Ammon's horn (tissue), 1 donor: ENCODE measurements at regions not wholly inside any gene's neighbourhood (a gene's known extent, or its start where the extent isn't known, plus 50 kb on each side); places are given as distances from the start of the nearest gene placed in this dataset.

Source experiments
- DNase-seq: peaks from one replicate; pipeline ENCODE4 v3.0.0-alpha.2; 2016; ENCODE audit warnings: low spot score

DNA sequence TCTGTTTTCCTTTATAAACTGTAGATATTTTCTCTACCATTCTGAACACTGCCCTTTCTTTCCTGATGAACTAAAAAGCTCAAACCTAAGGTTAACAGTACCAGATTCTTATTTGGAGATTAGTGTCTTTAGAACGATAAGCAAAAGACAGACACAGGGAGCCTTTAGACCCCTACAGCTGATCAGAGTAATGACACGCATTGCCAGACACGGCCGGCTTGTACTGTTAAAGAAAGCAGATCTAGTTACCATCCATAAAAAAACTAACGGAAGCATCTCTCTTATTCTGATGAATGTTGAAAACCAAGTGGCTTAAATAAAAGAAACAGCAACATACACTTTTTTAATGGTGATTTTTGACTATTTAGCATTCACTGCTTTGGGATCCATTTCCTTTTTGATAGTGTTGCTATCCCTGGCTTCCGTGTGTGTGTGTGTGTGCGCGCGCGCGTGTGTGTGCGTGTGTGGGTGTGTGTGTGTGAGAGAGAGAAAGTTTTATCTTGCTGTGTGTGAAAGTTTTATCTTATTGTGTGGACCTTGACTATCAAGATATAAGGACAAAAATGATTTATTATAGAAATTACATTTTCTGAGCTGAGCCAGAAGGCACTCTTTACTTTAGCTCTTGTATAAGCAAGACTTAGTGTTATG lies 95.6 kb upstream of the SLC35B3 start:
- peak; percentile 9 for DNase-seq

DNA sequence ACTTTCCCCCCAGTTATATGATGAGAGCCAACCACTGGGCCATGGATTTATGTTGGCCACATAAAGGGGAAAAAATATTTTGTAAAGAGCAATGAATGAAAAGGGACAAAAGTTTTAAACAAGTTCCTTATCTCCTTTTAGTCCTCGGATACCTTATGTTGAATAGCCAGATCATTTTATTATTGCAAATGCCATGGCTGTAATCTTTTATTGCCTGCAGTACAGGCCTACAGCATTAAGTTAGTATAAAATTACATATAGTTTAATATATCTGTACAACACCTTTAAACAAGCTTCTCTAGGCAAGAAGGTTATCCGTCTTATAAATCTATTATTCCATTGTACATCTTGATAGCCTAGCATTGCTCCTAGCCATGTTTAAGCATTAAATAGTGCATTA lies 93.9 kb upstream of the SLC35B3 start:
- no peak for DNase-seq

DNA sequence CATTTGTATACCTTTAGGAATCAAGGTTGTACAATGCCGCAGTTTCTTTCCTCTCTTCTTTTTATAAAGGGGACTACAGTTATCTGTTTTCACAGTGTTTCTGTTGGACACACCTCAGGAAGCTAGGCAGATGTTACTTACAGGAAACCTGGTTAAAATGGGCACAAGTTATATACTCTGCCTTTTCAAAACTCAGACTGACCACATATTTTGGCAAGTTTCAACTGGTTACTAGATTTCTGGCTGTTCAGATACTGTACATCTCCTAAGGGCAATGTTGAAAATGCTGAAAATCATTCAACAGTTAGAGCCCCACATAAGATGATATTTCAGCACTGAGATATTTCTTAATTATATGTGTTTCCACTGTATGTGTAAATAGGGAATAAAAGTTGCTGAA lies 92.5 kb upstream of the SLC35B3 start:
- DNase-seq, result no peak

DNA sequence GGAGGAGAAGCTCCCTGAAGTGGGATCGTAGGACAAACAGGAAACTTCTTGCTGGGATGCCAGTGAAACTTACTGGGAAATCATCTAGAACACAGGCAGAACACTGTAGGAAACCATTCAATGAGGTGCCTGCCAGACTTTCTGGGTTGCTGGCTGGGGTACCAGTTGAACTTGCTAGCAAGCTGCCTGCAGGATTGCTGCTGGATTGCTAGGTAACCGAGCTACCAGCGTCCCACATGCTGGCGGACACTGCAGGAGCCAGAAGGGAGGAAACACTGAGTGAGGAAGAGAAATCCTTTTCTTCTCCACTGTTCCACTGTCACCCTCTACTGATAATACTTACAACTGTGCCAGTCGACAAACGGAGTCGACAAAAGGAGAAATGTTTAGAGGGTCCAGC lies 91.3 kb upstream of the SLC35B3 start:
- peak; percentile 56 for DNase-seq

DNA sequence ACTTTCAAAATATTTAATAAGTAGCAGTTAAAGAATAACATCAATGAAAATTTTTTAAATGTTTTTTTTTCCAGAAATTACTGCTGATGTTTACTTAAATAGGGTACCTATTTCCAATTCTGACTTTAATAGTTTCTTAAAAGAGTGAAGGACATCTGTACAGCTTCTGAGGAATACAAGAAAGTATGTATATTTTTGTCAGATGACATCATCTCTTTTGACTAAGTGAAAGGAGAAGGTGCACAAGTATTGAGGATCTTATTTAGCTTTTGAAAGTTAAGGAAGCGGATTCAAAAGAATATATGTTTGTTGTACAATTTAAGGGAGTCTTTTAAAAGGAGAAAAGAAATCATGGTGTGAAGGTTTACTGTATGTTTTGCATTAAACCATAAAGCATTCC lies 90.0 kb upstream of the SLC35B3 start:
- no peak for DNase-seq

DNA sequence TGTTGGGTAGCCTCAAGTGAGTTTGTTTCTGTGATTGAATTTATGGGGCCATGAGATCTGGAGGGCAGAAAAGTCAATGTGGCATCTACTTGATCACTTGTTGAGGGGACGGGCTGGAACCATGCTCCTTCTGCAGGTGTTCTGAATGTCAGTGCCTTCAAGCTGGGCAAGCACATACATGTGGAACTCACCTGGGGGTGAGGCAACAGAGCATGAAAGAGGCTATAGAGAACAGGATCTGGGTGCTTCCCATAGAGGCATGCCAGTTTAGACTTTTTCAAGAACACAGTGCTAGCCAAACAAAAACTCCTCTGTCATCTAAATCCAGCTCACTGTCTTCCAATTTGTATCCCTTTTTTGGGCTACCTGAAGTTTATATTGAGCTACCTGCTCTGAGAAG lies 77.8 kb upstream of the SLC35B3 start:
- DNase-seq, result no peak

DNA sequence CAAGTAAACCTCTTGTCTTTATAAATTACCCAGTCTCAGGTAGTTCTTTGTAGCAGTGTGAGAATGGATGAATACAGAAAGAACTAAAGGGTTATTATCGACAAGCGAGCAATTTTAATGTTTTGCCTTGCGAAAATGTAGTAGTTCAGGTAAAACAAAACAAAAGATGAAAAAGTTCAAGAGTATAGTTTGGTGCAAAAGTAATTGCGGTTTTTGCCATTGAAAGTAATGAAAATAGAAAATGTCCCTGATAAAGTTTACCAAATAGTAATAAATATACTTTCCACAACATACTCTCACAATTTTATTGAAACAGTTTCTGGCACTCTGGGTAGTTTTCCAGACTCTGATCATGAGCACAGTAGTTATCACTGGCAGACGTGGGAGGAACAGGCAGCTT lies 71.9 kb upstream of the SLC35B3 start:
- DNase-seq, result no peak

DNA sequence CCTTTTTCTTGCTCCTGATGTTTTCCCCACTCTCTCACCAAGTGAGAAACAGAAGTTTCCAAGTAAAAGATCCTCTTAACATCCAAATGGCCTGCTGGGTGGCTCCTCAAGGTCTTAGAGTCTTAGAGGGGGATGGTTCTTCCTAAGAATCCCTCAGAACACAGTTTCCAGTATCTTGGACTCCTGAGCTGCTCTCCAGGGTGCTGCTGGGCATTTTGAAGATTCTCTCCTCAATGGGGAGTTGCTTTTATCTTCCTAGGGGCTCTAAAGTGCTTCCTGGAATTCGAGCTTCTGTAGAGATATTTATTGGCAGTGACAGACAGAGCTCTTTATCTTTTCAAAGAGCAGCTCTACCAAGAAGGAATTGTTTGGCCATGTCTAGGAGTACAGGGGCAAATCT lies 70.8 kb upstream of the SLC35B3 start:
- DNase-seq, result no peak

DNA sequence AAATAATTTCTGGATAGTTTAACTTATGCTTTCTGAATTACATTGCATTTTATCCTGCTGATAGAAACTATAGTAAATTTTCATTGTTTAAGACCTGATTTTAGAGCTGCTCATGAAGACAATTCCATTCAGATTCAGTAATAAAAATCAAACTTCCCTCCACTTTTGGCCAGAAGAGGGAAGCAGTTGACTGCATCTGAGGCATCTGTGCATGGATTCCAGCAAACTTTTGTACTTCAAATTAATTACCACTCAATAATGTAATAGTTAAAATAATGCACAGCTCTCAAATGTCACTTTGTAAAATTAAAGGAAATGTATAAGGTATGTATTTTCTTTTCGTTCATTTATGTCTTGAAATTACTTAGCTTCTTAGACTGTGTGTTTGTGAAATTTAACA lies 64.2 kb upstream of the SLC35B3 start:
- DNase-seq, result peak; percentile 32

DNA sequence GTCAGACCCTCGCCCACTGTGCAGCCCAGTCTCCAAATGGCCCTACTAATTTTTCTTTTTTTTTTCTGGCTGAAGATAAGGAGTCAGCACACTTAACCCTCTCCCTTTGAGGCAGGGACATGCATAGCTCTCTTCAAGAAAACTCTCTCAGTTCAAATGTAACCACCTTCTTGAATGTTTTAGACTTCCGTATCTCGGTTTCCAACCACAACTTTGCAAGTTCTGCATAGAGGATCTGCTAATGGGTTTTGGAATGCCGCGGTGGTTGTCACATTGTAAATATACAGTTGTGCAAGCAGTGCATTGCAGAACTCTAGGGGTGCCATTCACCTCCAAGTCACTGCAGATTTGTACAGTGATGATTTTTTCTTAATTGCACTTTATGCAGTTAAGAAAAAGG lies 59.4 kb upstream of the SLC35B3 start:
- DNase-seq, result no peak

DNA sequence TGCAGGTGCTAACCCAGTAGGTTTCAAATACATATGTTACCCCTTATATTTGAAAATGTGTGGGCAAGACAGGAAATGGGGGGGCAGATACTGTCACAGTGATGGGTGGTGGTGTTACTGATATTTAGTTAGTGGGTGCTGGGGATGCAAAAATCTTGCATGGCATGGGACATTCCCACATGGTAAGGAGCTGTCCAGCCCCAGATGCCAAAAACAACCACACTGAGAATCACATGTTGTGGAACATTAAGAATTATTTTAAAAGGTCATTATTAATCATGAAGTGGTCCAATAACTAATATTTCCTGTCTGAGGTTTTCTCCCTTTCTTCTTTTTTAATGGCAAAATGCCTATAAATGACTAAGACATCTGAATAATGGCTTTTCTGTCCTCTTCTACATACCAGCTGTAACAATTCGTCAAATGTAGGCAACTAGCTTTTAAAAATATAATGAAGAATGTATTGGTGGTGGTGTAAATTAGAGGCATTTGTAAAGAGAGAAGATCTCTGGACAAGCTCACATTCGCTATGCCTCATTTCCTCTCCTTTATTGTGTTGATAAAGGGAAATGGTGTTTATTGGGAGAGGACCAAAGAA lies 57.3 kb upstream of the SLC35B3 start:
- no peak for DNase-seq
